Ovary (tissue), 7 donors: ENCODE measurements at regions not wholly inside any gene's neighbourhood (a gene's known extent, or its start where the extent isn't known, plus 50 kb on each side); places are given as distances from the start of the nearest gene placed in this dataset. TPM values are rescaled to one million over a fixed set of nuclear protein-coding genes. Genes with fewer than 3 reads are reported as not detected.

Experiments
- DNase-seq, 5 donors: peaks; one replicate each; pipeline ENCODE4 v3.0.0-alpha.2; 2019 to 2020
- H3K27ac ChIP-seq, 2 donors: fragments of 200-600 bp; one replicate each; pipeline versions ENCODE4 v1.5.1 to v1.8.0; 2019 to 2022
- H3K27me3 ChIP-seq: fragments of 200-600 bp; one replicate; pipeline ENCODE4 v1.8.0; 2022
- H3K36me3 ChIP-seq: fragments of 200-600 bp; sonication (generic); one replicate; pipeline ENCODE4 v1.5.1; 2019
- H3K4me1 ChIP-seq: one replicate; pipeline ENCODE4 v1.8.1; 2013; ENCODE audit warnings: mild to moderate bottlenecking, moderate library complexity; ENCODE audit not compliant: insufficient read depth
- H3K4me3 ChIP-seq: fragments of 200-600 bp; sonication (generic); one replicate; pipeline ENCODE4 v1.5.1; 2017
- H3K9me3 ChIP-seq, 2 donors: fragments of 200-600 bp in 1 of 2; sonication (generic) in 1 of 2; one replicate each; pipeline versions ENCODE4 v1.5.1 to v1.8.1; 2013 to 2019; ENCODE audit warnings: mild to moderate bottlenecking in 1 of 2, moderate library complexity in 1 of 2
- CTCF ChIP-seq, 3 donors: fragments of 450-650 bp in 2 of 3; fragments of 200-600 bp in 1 of 3; IDR thresholded peaks; one replicate each; pipeline versions ENCODE4 v1.5.1 to v1.8.0; 2016 to 2022; ENCODE audit warnings: antibody characterized with exemption in 3 of 3, mild to moderate bottlenecking in 1 of 3
- EP300 ChIP-seq: sonication (generic); formaldehyde crosslinking; IDR thresholded peaks from one replicate; pipeline ENCODE4 v1.6.1; 2017; ENCODE audit warnings: antibody characterized with exemption
- POLR2A ChIP-seq: fragments of 450-650 bp; IDR thresholded peaks from one replicate; pipeline ENCODE4 v1.6.1; 2017; ENCODE audit warnings: antibody characterized with exemption, mild to moderate bottlenecking, moderate library complexity
- WGBS, 3 donors: extraction: QIAGEN DNeasy Blood & Tissue Kit in 1 of 3; methylation state at CpG; one replicate each; pipeline versions ENCODE4 v1.1.5 to v1.1.7; 2013 to 2017; 5-methylcytosine and 5-hydroxymethylcytosine counted together
- intact Hi-C, 4 donors: fragments of 100-400 bp; cut with DNase I; formaldehyde crosslinking; loops; one replicate each; pipeline versions ENCODE4 v1.11.0 to v1.15.1; 2022 to 2023
- small RNA-seq: library from RNA; depleted of rRNA; stranded (forward); fragments of <200 nt; gene quantifications from one replicate; pipeline ENCODE3, GENCODE V24; 2016
- donor health status: DM: no; HTN: no; CAD: no; lungs with moderate emphysema.
- donor health status: DM: no; HTN: no; CAD: no.
- donor health status: Bipolar disorder and iron deficiency.
- donor health status: DM: no; HTN: no; CAD: no.
- donor health status: DM: yes; HTN: yes; CAD: no.

GRCh38 chr5:56288873-56289601 is 55.9 kb upstream of the ANKRD55 start:
- H3K27me3 ChIP-seq = no peaks in the 10 kb centered on the region
- TF ChIP-seq EP300 (no peak), POLR2A (no peak), CTCF (IDR thresholded peaks at IDR 0.05) (no peak)
- DNase-seq = no peak
- no peaks in the 10 kb centered on the region for H3K4me1 ChIP-seq
- H3K9me3 ChIP-seq = no peaks in the 10 kb centered on the region
- no peaks in the 10 kb centered on the region for H3K36me3 ChIP-seq
- H3K4me3 ChIP-seq = no peak overlapping the region
- no peak overlapping the region for H3K27ac ChIP-seq
- intact Hi-C loops = no loop called here
- WGBS, 3 donors = 91 to 95% (median 95%) methylated on average over 4 of the region's 4 CpGs

- Histone ChIP-seq H3K4me1 (no peaks in the 10 kb centered on the region), H3K27me3 (no peaks in the 10 kb centered on the region), H3K36me3 (no peaks in the 10 kb centered on the region), H3K9me3 (no peaks in the 10 kb centered on the region), H3K27ac (no peak overlapping the region), H3K4me3 (no peak overlapping the region)
- intact Hi-C loops = no loop called here
- WGBS, 3 donors = 12 to 22% (median 16%) methylated on average over 2 of the region's 2 CpGs
- TF ChIP-seq POLR2A (no peak), EP300 (no peak), CTCF (IDR thresholded peaks at IDR 0.05) (no peak)
- DNase-seq = no peak
Measured at GRCh38 chr5:56286015-56286884, 53.1 kb upstream of the ANKRD55 start.

- no peaks in the 10 kb centered on the region for H3K27me3 ChIP-seq
- no peak for DNase-seq
- peaks cover 2% of the 10 kb centered on the region for H3K4me1 ChIP-seq
- TF ChIP-seq EP300 (no peak), CTCF (IDR thresholded peaks at IDR 0.05) (no peak)
- intact Hi-C loops = loop anchor here in 1 of 4 donors (5.0 kb wide), 1 partner anchor 74 kb away; no protein-coding TSS in a partner anchor
- H3K36me3 ChIP-seq = no peaks in the 10 kb centered on the region
- no peak overlapping the region for H3K4me3 ChIP-seq
- 95% methylated on average over 2 of the region's 2 CpGs for WGBS, 3 donors
- H3K27ac ChIP-seq = no peak overlapping the region
- H3K9me3 ChIP-seq = no peaks in the 10 kb centered on the region
Measured at GRCh38 chr5:56282951-56283350, 49.8 kb upstream of the ANKRD55 start.

Small RNA genes lying in the stretch of these regions (small RNA-seq; reads per million reads assigned to genes)
- gene HMGN1P17 = not detected
- gene RNU6ATAC2P = not detected
